Femur (tissue), 1 donor: ENCODE measurements at regions not wholly inside any gene's neighbourhood (a gene's known extent, or its start where the extent isn't known, plus 50 kb on each side); places are given as distances from the start of the nearest gene placed in this dataset.
"Not testable (repeated sequence)": the region's sequence is repeated elsewhere in the genome, so short reads cannot be mapped to it uniquely, and the experiment has no call there.

Source experiments
- DNase-seq: peaks from one replicate; pipeline ENCODE4 v3.0.0-alpha.2; 2017

DNA sequence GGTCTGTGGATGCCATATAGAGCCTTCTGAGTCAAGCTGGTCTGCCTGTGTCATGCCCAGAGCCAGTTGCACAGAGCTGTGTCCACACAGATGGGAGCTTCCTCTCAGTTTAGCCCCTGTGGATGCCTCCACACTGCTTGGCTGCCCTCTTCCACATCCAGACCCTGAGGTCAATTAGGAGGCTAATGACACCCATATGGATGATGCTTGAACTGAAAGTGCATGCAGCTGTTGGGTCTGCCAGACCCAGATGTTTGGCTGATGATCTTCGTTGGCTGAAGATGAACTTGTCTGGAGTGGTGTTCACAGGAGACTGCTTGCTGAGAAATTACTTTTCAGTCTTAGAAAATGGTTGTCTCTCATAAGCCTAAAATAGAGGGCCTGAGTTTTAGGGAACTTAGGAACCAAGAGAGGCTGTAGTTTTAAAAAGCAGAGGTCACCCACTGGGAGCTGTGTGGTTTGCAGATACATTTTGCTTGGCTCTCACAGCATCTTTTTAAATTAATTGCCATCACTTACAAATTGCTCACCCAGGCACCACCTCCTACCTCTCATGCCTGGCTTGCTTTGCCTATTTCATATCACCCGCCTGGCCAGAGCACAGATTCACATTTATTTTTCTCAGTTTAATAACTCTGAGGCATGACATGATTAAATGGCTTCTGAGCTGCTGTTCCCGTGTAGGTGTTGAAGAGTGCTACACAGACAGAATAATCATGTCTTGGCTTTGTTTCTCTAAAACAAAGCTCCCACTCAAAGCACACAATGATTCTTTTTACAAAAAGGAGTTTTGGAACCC is 176.1 kb downstream of the MINAR1 start:
- peak; percentile 59 for DNase-seq

DNA sequence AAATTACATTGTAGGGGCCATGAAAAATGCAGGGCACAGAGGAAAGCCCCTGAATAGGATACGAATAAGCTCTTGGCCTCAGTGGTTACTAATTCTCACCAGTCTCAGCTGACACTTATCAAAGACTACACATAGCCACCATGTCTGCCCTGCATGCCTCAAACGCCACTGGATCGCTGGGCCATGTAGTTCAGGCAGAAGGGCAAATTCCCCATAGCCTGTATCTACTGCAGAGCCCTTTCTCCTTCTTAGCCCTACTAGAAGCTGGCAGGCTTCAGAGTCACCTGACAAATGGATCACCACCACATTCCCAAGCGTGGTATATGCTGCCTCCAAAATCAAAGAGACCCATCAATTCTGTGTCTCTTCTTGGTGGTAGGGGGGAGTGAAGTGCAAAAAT is 177.4 kb downstream of the MINAR1 start:
- no peak for DNase-seq

DNA sequence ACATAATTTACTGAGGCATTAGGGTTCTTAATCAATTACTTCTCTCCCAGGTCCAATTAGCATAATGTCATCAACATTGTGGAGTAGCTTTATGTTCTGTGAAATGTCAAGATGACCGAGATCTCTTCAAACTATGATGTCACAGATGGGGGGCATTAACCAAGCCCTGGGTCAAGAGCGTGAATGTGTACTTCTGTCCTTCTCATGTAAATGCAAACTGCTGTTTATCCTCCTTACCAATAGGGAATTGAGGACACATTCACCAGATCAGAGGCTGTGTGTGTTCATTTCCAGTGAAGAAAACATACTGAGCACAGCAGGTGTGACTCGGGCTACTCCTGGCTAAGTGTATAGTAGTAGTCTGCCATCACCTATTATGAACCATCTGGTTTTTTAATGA is 177.9 kb downstream of the MINAR1 start:
- no peak for DNase-seq

DNA sequence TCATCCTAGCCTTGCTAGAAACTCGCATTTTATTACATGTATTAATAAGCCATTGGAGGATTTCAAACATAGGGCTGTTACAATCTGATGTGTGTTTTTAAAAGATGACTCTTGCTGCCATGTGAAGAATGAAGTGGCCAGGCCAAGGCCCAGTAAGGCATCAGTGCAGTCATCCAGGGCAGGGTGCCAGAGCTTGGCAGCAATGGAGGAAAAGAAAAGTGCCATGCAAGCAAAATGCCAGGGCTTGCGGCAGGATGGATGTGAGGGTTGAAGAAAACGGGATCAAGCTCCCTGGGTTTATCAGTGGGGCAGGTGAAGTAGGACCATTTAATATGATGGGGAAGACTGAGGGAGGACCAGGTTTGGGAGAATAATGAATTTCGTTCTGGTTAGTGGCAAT is 183.6 kb downstream of the MINAR1 start:
- no peak for DNase-seq

DNA sequence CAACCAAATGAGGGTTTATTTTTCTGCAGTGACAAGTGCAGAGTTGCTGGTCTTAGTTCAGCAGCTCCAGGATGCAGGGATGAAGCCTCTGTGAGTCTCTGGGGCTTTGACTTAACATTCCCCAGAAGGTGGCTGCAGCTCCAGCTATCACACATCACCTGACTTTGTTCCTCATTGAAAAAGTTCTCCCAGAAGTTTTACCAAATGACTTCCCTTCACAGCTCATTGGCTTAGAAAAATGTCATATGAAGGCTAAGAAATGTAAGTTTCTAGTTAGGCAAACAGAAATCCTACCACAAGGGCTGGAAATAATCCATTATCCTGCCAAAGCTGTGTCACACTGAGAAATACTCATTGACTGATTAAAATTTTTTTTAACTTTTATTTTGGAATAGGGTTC is 184.9 kb downstream of the MINAR1 start:
- DNase-seq, result no peak

DNA sequence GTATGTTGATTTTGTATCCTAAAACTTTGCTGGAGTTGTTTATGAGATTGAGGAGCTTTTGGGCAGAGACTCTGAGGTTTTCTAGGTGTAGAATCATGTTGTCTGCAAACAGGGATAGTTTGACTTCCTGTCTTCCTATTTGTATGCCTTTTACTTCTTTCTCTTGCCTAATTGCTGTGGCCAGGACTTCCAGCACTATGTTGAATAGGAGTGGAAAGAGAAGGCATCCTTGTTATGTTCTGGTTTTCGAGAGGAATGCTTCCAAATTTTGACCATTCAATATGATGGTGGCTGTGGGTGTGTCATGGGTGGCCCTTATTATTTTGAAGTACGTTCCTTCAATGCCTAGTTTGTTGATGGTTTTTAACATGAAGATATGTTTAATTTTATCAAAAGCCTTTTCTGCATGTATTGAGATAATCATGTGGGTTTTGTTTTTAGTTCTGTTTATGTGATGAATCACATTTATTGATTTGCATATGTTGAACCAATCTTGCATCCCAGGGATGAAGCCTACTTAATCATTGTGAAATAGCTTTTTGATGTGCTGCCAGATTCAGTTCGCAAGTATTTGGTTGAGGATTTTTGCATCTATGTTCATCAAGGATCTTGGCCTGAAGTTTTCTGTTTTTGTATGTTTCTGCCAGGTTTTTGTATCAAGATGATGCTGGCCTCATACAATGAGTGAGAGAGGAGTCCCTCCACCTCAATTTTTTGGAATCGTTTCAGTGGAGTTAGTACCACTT is 188.1 kb downstream of the MINAR1 start:
- DNase-seq, result no peak

DNA sequence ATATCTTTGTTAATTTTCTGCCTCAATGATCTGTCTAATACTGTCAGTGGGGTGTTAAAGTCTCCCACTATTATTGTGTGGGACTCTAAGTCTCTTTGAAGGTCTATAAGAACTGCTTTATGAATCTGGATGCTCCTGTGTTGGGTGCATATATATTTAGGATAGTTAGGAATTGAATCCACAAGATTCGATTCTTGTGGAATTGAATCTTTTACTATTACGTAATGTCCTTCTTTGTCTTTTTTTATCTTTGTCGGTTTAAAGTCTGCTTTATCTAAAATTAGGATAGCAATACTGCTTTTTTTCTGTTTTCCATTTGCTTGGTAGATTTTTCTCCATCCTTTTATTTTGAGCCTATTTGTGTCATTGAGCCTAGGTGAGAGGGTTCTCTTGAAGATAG is 189.7 kb downstream of the MINAR1 start:
- DNase-seq, result not testable (repeated sequence)

DNA sequence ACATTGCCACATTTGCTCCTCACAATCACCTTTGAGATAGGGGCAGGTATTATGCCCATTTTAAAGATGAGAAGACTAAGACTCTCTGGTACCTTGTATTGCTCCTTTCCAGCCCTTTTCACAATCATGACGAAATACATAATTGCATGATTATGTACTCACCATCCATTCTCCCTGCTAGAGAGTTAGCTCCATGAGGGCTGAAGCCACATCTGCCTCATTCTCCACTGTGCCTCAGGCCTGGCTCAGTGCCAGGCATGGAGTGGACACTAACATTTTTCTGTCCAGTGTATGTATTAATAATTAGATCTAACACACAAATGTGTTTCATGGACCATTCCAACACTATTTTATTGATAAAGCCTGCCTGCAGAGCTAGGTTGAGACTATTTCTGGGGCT is 191.4 kb downstream of the MINAR1 start:
- no peak for DNase-seq

DNA sequence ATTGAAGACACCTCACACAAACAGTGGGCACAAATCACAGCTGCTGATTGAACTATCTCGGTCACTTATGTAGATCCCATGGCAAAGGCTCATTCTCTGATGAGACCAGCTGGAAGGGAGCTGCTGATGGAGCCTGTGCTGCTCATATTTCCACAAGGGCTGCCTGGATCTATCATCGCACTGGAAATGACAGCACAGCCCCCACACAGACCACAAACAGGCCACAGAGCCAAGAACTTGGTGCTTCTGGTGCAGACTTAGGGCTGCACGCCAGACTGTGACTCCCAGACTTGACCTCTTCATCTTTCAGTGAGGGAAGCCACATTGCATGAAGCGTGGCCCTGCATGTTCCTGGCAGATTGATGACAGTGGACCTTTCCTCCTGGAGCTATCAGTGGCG is 197.6 kb downstream of the MINAR1 start:
- no peak for DNase-seq

DNA sequence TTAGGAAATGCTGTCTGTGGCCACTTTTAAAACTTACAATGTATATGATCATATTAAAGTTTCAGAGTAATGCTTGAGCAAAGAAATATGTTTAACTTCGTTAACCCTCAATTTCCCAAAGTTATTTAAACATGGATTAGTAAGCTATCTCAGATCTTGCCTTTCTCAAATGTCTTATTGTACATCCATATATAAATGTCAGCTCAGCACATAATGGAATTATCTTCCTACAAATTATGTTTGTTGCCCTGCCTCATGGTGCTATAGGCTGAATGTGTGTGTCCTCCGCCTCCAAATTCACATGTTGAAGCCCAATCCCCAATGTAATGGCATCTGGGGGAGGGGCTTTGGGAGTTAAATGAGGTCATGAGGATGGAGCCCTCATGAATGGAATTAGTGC is 200.3 kb downstream of the MINAR1 start:
- DNase-seq, result no peak

DNA sequence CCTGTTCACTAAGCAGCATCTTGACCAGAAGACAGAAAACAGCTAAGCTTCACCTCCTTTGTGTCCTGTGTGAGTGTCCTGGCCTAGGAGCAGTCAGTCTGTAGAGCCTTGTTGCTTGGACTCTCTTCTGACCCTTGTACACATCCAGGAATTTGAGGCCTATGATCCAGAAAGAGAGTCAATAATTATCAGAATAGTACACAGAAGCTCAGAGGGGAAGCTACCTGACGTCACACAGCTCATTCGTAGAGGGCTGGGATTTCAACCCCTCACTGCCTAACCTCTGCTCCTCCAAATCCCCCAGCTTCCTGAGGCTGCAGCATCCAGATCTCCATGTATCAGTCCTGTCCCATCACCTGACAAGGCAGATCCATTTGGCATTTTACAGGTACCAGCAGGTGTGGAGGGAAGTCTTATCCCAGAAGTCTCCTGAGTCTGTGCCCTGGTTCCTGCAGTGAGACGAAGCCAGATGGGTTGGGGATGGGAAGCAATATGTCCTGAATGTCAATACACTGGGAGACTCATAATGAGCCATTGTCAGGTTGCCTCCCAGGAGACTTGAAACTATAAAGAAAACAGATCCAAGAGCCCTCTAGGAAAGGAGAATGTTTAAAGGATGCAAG is 203.1 kb downstream of the MINAR1 start:
- no peak for DNase-seq

DNA sequence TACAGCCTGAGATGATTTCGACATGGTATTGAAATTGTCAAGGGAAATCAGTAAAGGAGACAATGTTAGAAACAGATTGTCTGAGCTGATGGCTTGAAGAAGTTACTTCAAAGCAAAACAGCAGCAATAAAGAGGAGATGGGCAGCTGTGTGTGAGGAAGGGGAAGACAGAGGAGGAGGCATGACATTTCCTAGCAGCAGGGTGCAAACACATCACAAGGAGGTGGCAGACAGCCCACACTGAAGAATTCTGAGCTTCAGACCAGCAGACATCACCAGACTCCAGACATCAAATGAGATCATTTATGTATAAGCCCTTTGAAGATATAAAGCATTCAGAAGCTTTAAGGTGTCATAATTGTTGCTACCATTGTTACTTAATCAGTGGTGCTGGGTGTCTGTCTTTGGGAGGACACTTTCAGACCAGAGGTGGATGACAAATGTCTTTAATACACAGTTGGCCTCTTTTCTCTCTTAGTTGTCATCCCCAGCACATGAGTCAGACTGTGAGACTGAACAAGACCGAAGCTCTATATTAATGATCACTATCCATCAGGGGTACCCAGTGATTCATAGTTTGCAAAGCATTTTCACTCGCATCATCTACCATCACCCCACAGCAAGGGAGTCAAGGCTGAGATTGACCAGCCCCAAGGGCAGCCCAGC is 203.9 kb downstream of the MINAR1 start:
- DNase-seq, result no peak

DNA sequence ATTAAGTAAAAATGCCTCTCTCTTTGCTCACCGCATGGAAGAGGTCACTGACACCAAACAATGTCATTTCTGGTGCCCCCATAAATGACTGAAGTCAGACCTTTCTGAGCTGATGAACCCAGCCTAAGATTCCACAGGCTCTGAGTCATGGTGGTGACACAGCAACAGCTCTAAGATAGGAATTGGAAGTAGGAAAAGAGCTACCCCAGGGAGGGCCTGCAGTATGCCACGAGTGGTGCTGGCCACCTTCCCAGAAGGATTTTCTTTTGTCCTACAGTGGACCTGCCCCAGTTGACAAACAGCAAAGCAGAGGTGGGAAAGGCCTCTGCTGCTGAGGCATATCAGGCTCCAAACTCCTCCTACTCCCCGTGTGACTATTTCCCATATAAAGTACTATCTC is 208.1 kb downstream of the MINAR1 start:
- no peak for DNase-seq

DNA sequence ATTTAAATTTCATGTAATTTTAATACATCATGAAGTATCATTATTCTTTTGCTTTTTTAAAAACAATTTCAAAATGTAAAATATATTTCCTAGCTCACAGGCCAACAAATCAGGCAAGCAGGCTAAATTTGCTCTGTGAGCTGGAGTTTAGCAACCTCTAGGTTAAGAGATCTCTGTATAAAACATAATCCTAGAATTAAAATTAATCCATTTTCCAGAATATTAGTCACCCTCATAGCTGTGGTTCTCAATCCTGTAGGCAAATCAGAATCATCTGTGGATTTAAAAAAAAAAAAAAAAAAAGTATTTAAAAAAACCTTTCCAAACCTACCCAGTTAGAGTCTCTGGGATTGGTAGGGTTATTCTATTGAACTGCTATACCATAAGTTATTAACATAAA is 209.7 kb downstream of the MINAR1 start:
- no peak for DNase-seq

DNA sequence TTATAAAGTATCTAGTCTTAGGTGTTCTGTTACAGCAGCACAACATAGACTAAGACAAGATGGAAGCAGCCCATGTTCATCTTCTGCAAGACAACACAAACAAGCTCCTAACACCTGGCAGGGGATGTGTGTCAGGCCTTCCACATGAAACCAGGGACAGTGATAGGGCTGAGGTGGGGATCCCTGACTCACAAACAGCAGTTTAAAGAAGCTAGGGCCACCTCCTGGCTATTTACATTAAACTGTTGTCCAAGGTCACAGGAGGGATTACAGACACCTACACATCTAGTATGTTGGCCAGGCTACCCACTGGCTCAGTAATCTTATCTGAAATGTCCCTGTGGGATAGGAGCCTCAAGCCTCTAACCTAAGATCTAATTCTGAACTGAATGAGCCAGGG is 211.3 kb downstream of the MINAR1 start:
- DNase-seq, result no peak

DNA sequence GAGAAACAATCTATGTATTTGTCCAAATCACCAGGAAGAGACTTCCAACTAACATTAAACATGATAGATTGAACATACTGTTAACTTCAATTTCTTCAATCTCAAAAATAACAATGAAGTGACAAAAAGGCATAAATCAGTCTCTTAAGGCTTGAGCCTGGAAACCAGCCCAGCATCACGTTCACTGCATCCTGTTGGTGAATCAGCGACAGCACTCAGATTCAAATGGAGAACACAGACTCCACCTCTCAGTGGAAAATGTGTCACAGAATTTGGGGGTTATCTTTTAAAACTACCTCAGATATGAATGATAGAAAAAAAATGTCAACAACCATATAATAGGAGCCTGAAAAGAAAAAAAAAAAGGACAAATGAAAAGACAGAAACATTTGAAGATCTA is 212.0 kb downstream of the MINAR1 start:
- no peak for DNase-seq

DNA sequence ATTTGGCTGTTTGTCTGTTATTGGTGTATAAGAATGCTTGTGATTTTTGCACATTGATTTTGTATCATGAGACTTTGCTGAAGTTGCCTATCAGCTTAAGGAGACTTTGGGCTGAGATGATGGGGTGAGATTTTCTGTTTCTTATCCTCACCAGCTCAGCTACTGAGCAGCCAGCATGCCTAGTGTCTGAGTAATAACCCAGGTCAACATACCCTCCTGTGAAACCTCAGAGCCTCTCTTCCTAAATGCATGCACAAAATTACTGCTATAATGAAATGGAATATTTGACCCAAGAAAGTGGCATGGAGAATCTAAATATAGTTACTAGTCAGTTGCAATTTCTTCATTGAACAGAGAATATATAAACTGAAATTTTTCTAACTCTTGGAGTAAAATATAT is 220.8 kb downstream of the MINAR1 start:
- not testable (repeated sequence) for DNase-seq

DNA sequence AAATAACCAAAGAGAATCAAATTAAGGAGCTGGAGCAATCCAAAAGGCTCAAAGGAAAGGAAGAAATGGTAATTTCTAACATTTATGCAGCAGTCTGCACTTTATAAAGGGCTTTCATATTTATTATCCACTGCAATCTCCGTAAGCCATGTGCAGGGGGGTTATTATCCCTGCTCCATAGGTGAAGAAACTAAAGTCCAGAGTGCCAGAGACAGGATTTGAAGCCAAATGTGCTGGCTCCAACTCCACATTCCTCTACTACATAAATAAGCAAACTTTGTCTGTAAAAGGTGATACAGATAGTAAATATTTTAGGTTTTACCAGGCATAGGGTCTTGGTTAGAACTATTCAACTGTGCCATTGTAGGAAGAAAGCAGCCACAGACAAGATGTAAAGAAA is 221.4 kb downstream of the MINAR1 start:
- no peak for DNase-seq

DNA sequence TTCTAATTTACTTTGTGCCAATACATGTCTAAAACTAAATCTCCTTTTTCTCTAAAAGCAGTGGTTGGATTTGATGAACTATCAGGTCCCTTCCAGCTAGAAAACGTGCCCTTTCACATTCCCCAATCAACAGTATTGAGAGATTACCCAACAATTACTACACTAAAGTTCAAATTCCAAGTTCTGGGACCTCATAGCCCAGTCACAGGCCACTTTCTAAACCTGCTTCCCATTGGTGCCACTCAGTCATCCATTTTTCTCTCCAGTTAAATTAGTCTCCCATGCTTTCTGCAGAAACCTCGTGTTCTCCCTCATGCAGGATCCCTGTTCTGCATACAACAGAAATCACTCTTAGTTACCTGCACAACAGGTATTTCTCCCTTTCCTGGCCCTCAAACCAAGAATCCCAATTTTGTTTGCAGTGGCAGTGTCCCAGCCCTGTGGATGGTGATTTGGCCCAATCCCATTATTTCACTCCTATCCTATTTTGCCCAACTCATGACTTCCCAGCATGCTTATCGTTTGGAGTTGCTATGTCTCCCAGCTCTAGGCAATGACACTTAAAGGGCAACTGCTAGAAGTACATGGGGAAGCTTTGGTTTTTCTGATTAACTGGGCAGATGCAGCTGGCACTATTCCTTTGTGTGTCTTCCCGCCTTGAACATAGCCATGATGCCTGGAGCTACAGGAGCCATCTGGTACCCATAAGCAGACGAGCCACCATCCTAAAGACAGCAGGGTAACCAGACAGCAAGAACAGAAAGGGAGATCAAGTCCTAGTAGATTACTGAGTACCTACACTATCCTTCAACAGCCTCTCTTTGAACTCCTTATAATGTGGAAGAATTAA is 224.2 kb downstream of the MINAR1 start:
- DNase-seq, result no peak

DNA sequence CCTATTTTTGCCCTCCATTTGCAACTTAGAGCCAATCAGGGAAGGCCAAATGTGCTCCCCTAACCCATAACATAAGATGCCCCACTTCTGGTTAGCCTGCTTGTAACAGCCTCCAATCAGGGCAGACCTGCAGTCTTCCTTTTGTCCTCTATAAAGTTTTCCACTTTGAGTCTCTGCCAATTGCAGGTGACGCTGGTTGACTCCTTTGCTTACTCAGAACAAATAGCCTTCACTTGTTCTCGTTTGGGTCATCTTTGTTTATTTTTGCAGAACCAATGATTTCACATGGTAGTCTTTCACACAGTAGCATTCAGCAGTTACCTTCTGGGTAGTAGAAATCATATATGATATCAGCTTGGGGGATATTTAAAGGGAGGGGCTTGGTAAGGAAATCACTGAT is 225.6 kb downstream of the MINAR1 start:
- DNase-seq, result no peak

DNA sequence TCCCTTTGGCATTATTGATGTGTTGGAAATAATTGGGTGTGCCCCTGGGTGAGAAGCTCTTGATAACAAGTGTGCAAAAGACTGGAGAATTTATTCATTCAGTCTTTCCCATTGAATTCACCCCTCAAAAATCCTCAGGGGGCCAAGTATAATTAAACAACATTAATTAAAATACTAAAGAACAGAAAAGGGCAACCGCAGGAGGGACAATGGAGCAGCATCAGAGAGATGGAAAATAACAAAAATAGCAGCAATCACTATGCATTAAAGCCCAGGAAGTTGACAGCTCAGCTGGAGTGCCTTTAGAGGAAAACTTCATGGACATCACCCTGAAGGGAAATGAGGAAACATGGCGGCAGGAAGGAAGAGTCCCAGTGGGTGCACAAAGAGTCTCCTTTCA is 227.6 kb downstream of the MINAR1 start:
- no peak for DNase-seq

DNA sequence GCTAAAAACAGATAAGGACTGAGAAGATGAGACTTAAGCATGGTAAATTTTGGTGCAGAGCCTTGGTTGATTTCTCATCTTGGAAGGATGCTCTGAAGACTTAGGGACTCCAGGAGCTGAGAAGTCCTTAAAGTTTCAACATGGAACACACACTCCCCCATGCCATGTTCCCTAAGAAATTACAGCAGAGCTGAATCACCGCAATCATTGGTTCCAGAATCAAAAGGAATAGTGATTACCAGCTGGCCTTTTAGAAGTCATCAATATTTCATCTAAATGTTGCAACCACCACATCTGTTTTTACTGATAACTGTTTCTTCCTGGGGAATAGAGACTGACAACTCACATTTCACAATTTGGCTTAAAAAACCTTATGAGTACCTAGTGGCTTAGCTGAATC is 229.3 kb downstream of the MINAR1 start:
- DNase-seq, result no peak
